Right renal cortex interstitium (tissue), 3 donors: ENCODE measurements at regions not wholly inside any gene's neighbourhood (a gene's known extent, or its start where the extent isn't known, plus 50 kb on each side); places are given as distances from the start of the nearest gene placed in this dataset.
"Not testable (repeated sequence)": the region's sequence is repeated elsewhere in the genome, so short reads cannot be mapped to it uniquely, and the experiment has no call there.

Experiments
- DNase-seq, 3 donors: peaks; one replicate each; pipeline ENCODE4 v3.0.0-alpha.2; 2013; ENCODE audit warnings: low read depth in 3 of 3, low spot score in 2 of 3

GRCh38 chr10:42533866-42534265, 104.5 kb downstream of the ZNF33B start:
- DNase-seq, result not testable (repeated sequence)

- no peak for DNase-seq
Observed at GRCh38 chr10:42532996-42533395, 105.4 kb downstream of the ZNF33B start.

- DNase-seq, result no peak
Observed at GRCh38 chr10:42523098-42523497, 115.3 kb downstream of the ZNF33B start.

- DNase-seq, result no peak
Observed at GRCh38 chr10:42519761-42520460, 118.5 kb downstream of the ZNF33B start.

- DNase-seq, result no peak
Observed at GRCh38 chr10:42519079-42519478, 119.3 kb downstream of the ZNF33B start.

GRCh38 chr10:42513921-42514320, 124.4 kb downstream of the ZNF33B start:
- DNase-seq, result no peak

- DNase-seq, result no peak
Observed at GRCh38 chr10:42491801-42492200, 146.6 kb downstream of the ZNF33B start.

- no peak for DNase-seq
Observed at GRCh38 chr10:42491001-42491592, 147.3 kb downstream of the ZNF33B start.

GRCh38 chr10:42490368-42490767, 148.0 kb downstream of the ZNF33B start:
- no peak for DNase-seq

GRCh38 chr10:42488416-42488815, 150.0 kb downstream of the ZNF33B start:
- no peak for DNase-seq

GRCh38 chr10:42482411-42482810, 156.0 kb downstream of the ZNF33B start:
- DNase-seq, result no peak

GRCh38 chr10:42479057-42479456, 159.3 kb downstream of the ZNF33B start:
- DNase-seq, result no peak

- no peak for DNase-seq
Observed at GRCh38 chr10:42477170-42477569, 161.2 kb downstream of the ZNF33B start.

GRCh38 chr10:42476101-42476500, 162.3 kb downstream of the ZNF33B start:
- no peak for DNase-seq

GRCh38 chr10:42475168-42476098, 162.9 kb downstream of the ZNF33B start:
- no peak for DNase-seq

- no peak for DNase-seq
Observed at GRCh38 chr10:42454313-42454712, 184.1 kb downstream of the ZNF33B start.

- DNase-seq, result no peak
Observed at GRCh38 chr10:42431095-42431494, 207.3 kb downstream of the ZNF33B start.

GRCh38 chr10:42428534-42428933, 209.8 kb downstream of the ZNF33B start:
- no peak for DNase-seq

- no peak for DNase-seq
Observed at GRCh38 chr10:42422911-42423310, 215.5 kb downstream of the ZNF33B start.

GRCh38 chr10:42421812-42422211, 216.6 kb downstream of the ZNF33B start:
- DNase-seq, result no peak

- DNase-seq, result no peak
Observed at GRCh38 chr10:42419789-42420188, 218.6 kb downstream of the ZNF33B start.
